ENCODE measurements at regions not wholly inside any gene's neighbourhood (a gene's known extent, or its start where the extent isn't known, plus 50 kb on each side); places are given as distances from the start of the nearest gene placed in this dataset.
"Not testable (repeated sequence)": the region's sequence is repeated elsewhere in the genome, so short reads cannot be mapped to it uniquely, and the experiment has no call there.

DNA sequence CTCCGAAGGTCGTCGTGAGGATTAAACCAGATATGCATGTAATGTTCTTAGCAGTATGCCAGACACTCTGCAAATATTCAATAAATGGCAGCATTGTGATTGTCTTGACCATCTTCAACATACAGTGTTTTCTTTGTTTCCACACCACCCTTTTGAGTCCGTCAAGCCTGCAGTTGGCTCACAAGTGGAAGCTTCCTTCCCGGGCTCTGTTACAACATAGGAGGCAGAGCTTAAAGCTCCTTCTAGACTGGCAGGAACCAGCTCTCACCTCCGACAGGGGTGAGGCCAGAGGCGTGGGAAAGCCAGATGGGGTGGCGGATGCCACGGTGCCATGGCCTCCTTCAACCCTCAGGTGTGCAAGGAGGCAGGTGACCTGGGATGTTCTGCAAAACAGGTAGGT lies 138.3 kb downstream of the FOXL1 start:
- DNase-seq (ENCODE audit: low spot score) = no peak

DNA sequence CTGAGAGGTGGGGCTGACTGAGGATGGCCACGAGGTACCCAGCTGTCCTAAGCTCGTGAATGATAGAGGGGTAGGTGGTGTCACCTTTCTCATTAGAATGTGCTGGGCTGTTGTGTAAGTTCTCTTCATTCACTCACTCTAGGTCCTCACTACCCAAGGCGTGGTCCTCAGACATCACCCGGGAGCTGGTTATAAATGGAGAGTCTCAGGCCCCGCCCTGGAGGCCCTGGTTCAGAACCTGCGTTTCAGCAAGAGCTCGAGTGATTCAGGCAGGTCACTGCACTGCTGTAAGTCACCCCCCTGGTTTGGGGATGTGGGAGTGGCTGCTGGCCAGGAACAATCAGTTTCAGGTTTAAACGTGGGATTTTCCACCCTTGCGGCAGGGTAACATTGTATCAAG lies 139.8 kb downstream of the FOXL1 start:
- DNase-seq (ENCODE audit: low spot score) = no peak

DNA sequence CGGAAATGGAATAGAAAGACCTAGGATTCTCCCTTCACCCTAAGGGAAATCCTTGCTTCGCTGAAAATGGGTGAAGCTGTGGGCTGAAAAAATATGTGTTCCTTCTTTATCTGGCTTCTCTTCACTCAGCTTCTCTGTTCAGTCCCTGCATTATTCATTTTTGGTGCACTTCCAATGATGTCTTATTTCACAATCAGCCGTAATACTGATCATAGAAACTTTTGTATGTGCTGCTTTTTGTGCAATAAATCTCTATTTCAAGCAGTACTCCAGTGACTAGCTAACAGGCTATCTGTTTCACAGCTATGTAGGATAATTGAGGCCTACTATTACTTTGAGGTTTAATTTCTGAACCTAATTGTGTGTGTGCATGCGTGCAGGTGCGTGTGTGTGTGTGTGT lies 144.6 kb downstream of the FOXL1 start:
- no peak for DNase-seq (ENCODE audit: low spot score)

DNA sequence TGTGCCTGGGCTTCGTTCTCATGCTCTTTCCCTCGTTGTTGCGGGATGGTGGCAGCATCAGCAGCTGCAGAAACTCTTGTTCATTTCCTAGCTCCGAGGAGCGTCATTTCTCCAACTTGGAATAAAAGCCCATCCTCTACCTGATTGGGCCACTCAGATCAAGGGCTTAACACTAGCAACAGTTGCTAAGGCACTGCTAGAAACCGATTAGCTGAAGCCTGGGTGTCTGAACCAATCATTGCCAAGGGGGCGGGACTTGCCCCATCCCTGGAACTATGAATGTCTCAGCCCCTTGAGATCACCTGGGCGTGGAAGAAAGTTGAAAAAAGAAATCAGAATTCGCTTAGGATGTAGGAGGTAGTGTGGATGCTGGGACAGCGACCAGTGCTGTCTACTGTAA lies 145.3 kb downstream of the FOXL1 start:
- no peak for DNase-seq (ENCODE audit: low spot score)

DNA sequence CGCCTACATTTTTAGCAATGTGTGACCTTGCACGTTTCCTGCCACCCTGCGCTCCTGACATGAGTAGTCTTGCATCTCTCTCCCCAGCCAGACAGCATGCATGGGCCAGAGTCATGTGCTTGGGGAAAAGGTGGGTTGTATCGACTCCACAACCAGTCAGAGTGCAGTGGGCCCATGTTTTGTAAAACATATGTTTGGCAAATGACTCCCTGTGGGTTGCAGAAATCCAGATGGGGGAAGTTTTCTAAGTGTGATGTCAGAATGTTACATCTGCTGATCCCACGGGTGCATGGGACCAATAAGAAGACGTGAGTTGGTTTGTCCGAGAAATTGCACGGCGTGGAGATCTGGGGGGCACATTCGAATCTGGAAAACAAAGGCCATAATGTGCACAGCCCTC lies 147.1 kb downstream of the FOXL1 start:
- no peak for DNase-seq (ENCODE audit: low spot score)

DNA sequence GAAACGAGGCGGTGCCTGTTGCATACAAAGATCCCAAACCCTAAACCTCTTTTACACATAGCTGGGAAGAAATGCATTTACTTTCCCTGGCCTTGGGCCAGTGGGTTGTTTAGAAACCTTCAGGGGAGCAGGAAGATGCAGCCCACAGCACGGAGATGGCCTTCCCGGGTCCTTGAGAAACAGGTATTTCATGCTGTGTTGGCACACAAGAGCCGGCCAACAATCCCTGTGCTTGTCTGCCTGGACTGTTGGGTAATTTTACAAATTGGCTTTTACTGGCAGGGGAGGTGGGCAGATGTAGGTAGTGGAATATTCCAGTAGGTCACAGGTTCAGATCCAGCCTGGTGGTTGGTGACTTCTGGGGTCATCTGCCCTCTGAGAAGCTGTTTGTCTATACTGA lies 148.0 kb downstream of the FOXL1 start:
- no peak for DNase-seq (ENCODE audit: low spot score)

DNA sequence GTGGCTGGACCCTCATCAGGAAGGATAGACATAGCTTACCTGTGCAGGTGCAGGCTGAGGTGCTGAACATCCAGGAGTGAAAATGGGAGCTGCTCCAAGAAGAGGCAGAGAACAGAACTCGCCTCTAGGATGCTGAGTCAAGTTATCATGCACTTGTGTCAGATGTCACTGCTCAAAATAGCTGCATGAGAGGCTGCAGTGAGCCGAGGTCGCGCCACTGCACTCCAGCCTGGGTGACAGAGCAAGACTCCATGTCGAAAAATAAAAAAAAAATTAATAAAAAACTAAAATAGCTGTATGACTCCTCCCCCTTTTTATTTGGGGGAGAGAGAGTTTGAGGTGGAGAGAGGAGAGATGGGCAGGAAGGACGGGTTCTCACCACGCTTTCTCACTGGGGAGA lies 148.8 kb downstream of the FOXL1 start:
- DNase-seq (ENCODE audit: low spot score) = no peak

DNA sequence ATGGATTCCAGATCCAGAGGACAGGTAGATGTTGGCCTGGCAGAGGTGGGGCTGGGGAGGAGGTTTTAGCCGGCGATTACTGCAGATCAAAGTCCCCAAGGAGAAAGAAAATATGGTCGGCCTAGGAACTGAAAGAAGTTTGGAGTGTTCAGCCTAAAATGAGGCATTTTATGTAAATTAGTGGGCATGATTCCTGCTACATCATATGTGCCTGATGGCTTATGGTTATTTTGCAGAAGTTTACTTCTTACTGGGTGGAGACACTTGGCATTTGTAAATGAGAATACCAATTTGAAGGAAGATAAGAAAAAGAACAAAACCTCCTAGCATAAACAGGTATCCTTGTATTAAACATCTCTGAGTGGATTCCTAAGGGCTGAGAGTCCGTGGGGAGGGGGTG lies 149.3 kb downstream of the FOXL1 start:
- DNase-seq (ENCODE audit: low spot score) = no peak

DNA sequence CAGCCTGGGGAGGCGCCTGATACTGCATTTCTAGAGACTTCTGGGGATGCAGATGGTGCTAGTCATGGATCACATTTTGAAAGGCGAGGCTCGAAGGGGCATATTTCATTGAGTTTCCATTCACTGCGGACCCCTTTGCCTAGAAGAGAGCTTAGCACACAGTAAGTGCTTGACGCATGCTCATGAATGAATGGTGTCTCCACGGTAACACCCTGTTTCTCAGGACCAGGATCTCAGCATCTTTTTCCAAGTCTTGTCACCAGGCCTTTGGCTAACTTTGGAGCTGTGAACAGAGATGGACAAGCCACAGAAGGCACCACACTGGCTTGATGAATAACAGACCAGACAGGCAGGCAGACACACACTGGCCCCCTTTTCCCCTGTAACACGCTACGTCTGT lies 151.3 kb downstream of the FOXL1 start:
- DNase-seq (ENCODE audit: low spot score) = no peak

DNA sequence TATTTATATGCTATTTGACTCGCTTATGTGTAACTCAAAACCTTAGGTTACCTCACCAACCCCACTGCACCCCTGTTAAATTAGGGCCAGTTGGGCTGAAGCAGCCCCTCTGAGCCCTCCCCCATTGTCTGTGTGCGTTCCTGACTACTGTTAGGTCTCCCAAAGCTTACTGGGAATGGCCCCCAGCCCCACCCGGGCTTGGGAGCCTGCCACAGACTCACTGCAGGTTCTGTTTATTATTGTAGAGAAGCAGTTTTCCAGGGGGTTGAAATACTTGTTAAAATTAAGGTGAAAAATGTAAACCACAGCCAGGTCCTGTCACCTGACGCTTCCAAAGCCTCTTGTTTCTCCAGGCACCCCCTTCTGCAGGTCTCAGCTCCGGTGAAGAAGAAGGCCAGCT lies 151.7 kb downstream of the FOXL1 start:
- DNase-seq (ENCODE audit: low spot score) = no peak

DNA sequence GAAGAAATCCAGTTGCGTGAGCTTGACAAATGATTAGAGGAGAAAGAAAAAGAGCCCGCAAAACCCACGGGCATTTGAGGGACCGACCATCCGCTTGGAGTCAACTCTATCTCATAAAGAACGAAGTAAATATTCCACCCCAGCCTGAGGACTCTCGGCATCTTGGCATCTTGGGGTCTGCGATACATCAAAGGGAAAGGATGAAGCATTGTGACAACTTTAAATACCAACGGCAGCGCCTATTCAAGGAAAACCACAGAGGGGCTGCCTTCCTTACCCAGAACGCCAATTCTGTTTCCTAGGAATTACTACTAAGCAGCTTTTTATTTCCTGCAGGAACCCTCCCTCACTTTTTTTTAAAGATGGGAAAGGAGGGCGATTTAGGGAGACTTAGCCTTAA lies 152.2 kb downstream of the FOXL1 start:
- no peak for DNase-seq (ENCODE audit: low spot score)

DNA sequence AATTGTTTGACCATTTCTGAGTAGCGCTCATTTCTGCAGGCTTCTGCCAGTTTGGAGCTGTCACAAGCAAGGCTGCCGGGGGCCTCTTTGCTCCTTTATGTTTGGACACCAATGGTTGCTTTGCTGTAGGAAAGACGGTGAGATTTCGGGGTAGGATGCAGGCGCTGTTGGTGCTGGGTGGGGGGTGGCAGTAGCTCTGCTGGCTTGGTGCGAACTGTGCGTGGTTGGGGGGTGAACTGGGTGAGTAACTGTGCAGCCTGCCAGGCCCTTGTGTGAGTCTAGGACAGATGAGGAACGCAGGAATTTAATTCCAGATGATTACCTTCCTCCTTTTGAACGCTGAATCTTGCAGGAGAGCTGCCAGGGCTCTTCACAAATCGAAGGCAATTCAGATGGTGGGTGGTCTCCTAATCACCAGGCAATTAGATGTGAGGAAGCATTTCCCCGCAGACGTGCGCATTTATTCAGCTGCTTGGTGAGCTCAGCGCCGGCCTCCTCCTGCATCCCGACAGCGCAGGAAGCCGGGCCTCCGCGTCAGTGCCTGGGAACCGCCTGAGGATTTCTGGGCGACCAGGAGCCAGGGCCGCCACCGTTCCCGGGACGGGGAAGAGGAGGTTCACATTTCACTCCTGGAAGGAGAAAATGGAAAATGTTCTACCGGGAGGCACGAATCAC lies 154.4 kb downstream of the FOXL1 start:
- DNase-seq (ENCODE audit: low spot score) = no peak

DNA sequence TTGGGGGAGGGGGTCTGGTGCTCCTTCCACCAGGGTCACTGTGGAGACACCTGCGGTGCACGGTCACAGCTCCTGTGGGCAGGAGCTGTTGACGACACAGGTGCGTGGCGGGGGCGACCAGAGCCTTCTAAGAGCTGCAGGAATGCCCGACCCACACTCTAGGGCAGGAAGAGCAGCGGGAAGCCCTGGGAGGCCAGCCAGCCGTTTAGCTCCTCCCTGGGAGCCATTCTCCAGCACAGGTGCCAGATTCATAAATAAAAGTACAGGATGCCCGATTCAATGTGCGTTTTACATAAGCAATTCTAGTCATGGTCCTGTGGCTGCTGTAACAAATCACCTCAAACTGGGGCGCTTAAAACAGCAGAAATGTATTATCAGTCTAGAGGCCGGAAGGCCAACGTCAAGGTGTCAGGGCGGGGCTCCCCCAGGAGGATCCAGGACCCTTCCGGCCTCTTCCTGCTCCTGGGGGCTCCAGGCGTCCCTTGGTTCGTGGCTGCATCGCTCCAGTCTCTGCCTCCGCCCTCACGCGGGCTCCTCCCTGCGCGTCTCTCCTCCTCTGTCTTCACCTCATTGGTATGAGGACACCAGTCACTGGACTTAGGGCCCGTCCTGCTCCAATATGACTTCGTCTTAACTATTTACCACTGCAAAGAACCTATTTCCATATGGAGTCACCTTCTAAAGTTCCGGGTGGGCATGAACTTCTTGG lies 155.4 kb downstream of the FOXL1 start:
- DNase-seq (ENCODE audit: low spot score) = no peak

DNA sequence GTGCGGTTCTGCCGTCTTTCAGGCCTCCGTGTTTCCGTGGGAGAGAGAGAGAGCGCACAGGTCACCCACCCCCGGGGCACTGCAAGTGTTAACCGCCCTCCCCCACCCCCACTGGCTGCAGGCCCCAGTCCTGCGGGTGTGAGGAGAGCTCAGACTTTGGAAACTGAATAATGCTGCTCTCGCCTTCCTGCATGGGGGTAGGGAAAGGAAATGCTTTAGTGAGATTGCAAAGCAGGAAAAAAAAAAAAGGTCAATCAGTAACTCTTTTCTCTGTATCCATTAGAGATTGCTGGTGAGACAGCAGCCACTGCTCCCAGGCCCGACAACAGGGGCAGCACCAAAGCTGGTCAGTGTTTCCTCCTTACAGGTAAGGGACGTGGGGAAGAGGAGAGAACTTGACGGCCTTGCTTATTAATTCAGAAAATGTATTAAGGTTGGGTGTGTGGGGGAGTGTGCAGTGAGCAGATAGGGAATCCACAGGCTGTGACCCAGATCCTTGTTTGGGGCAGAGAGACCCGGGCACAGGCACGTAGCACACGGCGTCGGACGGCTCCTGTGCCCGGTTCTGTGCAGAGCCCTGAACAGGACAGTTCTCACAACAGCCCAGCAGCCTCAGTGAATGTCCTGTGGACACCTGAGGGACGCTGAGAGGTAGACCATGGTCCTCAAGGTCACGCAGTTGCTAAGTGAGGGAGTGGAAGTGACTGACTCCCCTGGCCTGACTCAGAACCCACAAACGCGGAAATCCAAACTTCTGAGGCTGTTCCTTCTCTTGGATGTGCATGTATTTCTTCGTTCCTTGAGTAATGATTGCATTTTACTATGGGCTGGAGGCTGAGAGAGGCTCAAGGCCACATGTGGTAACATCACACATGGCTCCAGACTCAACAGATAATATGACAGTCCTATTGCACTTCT lies 156.5 kb downstream of the FOXL1 start:
- no peak for DNase-seq (ENCODE audit: low spot score)

DNA sequence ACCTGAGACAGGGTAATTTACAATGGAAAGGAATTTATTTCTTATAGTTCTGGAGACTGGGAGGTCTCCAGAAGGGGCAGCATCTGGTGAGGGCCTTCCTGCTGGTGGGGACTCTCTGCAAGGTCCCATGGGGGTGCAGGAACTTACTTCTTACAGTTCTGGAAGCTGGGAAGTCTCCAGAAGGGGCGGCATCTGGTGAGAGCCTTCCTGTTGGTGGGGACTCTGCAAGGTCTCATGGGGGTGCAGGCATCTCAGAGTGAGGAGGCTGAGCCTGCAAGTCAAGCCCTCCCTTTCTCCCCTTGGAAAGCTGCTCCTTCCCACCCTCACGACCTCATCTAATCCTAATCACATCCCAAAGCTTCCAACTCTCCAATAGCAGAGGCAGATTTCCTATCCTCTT lies 157.4 kb downstream of the FOXL1 start:
- no peak for DNase-seq (ENCODE audit: low spot score)

DNA sequence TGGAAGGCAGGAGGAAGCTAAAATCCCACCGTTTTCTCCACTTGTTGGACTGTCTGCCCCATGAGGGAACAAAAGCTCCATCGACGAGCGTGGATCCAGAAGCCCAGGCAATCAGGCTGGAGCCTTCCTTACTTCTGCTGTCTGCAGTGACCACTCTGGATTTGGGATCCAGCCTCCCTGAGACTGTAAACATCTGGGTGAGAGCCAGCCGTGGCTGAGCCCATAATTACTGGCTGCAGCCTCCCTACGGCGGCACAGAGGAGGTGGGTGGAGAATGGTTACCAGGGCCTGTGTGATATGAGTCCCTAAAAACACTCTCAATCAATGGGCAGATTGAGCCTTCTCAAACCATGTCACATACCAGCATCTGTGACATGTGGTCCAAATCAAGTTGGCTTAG lies 158.2 kb downstream of the FOXL1 start:
- DNase-seq (ENCODE audit: low spot score) = no peak

DNA sequence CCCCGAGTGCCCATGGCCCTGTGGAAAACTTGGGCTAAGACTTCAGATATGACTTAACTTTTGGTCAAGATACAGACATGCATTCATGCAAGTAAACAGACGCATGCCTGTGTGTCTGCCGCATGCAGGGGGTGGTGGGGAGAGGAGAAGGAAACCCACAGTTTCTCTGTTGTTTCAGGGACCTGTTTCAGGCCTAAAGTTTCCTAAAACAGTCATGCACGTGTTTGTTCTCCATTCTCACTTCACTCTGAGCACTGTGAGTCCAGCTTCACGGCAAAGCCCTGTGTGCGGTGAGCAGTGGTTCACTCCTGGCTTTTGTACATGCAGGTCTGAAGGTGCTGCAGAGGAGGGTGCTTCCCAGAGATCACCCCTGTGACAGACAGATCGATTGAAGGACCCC lies 158.7 kb downstream of the FOXL1 start:
- DNase-seq (ENCODE audit: low spot score) = no peak

DNA sequence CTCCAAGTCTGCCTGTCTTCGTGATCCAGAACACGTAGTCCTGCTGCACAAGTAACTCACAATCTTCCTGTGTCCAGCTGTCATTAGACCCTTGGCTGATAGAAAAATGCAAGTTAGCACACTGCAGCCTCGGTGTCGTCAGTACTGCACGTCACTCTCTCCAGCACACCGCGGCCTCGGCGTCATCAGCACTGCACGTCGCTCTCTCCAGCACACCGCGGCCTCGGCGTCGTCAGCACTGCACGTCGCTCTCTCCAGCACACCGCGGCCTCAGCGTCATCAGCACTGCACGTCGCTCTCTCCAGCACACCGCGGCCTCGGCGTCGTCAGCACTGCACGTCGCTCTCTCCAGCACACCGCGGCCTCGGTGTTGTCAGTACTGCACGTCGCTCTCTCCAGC lies 160.0 kb downstream of the FOXL1 start:
- DNase-seq (ENCODE audit: low spot score) = not testable (repeated sequence)

DNA sequence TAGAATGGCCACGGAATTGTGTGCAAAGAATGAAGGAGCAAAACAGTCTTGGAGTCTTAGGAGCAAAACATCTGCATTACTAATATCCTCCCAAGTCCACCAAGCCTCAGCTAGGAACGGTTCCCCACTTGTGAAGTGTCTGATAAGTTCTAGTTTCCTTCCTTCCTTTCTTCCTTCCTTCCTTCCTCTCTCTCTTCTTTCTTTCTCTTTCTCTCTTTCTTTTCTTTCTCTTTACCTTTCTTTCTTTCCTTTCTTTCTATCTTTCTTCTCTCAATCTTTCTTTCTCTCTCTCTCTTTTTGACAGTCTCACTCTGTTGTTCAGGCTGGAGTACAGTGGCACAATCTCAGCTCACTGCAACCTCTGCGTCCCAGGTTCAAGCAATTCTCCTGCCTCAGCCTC lies 160.8 kb downstream of the FOXL1 start:
- DNase-seq (ENCODE audit: low spot score) = no peak

DNA sequence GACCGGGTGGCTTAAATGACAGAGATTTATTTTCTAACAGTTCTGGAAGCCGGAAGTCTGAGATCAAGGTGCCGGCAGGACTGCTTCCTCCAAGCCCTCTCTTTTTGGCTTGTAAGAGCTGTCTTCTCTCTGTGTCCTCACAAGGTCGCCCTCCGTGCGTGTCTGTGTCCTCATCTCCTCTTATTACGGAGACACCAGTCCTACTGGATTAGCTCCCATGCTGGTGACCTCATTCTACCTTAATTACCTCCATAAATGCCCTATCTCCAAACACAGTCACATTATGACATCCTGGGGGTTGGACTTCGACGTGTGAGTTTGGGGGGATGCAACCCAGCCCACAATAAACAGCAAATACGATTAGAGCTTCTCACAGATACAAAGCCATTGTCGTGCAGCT lies 161.5 kb downstream of the FOXL1 start:
- no peak for DNase-seq (ENCODE audit: low spot score)

DNA sequence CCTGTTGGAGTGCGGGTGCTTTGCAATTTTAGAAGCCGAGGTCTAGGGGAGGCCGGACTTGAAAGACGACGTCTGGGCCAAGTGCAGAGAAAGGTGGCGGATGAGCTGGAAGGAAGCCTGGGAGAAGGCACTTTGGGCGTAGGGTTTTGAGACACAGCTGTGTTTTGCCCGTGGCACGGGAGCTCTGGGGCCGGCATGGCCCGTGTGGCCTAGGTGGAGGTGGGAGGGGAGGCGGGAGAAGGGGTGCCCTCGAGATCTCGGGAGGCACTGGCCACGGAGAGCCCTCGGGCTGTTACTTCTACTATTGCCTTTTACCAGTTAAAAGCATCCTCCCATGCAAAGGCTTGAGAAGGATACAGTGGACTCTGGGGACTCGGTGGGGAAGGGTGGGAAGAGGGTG lies 161.9 kb downstream of the FOXL1 start:
- no peak for DNase-seq (ENCODE audit: low spot score)

DNA sequence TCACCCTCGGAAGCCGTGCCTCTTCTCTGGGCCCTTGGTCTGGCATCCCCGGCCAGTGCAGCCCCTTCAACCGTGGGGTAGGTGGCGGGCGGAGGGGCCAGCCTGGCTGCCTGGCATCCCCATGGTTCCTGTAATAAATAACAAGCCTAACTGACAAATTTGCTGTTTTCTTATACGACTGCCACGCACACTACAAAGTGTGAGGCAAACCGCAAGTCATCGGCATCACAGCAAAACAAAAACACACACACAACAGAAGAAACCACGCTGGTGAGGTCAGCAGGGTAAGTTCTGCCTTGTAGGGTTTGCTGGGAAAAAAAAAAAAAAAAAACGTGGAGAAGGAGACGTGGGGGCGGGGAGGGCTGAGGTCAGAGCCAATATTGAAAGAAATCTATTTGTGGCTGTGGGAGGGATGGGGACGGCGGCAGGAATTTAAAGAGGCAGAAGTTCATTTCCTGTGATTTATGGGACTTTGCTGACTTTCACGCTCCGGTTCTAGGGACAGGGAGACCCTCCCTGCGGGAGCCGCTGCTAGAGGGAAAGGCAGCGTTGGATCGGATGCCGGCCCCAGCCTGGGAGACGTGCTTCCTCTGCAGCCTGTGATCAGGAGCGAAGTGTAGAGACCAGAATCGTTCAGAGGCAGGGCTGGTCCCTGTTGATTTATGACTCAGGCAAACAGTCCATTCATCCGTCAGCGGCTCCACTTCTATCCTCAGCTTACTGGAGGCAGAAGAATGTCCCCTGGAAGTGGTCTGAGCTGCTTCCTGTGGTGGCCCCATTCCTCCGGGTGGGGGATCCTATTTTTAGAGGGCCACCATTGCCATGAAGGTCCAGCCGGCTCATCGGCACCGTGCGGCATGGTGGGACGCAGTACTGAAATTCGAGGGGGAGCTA lies 162.8 kb downstream of the FOXL1 start:
- no peak for DNase-seq (ENCODE audit: low spot score)

Measured in CD4-positive, alpha-beta T cell treated with Interleukin-2 at 100 ng/mL for 4 hours (primary cell).